T1000 (cell line): ENCODE measurements at regions not wholly inside any gene's neighbourhood (a gene's known extent, or its start where the extent isn't known, plus 50 kb on each side); places are given as distances from the start of the nearest gene placed in this dataset.

ENCODE experiments used
- DNase-seq: peaks from one replicate; lab custom pipeline; 2025; ENCODE audit warnings: mixed read lengths; lab: John Stamatoyannopoulos, UW

DNA sequence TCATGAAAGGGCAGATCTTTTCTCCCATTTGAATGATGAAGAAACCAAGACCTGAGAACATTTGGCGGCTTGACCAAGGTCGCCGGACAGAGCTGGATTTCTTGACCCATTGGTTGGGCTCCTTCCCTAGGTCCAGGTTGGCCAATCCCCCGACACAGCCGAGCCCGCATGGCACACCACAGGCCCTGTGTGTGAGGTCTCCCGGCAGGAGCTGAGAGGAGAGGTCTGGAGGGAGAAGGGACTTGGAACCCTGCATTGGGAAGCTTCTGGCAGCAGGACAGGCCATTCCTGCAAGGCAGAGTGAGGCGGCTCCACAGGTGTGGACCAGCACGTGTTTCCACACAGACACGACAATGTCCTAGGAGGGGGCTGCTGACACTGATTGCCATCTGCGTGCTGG, 98.6 kb upstream of the THY1 start:
- DNase-seq: no peak

DNA sequence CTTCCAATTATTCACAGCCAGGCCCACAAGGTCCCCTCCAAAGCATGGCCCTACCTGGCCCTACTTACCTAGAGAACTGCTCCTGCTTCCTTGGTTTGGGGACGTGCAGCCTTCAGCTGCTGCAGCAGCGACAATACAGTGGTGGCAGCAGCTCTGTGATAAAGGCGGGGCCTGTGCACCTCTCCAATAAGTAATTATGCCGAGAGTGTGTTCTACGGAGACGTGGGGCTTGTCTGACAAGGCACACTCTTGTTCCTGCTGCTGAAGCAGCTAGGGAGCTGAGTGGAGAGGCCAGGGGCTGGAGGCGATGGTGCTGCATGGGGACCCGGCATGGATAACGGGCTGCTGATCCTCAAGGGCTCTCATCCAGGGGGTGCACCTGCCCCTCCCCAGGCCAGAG, 98.0 kb upstream of the THY1 start:
- DNase-seq: no peak

DNA sequence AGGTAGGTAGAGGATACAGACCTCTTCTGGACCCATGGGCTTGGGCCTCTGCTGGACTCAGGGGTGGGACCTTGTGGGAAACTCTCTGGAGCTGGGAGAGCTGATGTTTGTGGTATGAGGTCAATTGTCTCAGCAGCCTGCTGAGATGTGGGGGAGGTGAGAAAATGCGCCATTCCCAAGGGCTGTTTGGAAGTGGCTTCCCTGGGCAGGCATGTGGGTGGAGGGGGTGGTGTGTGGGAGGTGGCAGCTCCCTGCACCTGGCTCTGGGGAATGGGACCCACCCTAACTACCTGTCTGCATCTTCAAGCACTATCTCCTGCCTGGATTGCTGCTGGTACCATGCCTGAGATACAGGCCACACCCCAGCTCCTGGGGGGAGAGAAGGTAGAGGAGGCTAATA, 97.4 kb upstream of the THY1 start:
- no peak for DNase-seq

DNA sequence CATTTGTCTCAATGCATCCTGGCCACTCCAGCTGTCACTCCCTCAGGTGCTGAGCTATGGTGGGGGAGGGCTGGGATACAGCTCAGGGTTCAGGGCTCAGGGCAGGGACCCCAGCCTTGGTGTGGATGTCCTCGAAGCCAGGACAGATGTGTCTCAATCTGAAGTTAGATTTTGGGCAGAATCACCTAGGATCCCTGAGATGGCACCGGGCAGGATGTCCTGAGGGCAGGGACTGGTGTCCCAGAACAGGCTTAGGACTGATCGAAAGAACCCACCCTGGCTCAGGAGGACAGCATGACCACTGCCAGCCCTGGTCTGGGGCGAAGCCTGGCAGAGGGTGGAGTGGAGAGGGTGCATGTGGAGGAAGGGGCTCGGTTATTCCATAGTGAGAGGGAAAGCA, 96.8 kb upstream of the THY1 start:
- DNase-seq: no peak

DNA sequence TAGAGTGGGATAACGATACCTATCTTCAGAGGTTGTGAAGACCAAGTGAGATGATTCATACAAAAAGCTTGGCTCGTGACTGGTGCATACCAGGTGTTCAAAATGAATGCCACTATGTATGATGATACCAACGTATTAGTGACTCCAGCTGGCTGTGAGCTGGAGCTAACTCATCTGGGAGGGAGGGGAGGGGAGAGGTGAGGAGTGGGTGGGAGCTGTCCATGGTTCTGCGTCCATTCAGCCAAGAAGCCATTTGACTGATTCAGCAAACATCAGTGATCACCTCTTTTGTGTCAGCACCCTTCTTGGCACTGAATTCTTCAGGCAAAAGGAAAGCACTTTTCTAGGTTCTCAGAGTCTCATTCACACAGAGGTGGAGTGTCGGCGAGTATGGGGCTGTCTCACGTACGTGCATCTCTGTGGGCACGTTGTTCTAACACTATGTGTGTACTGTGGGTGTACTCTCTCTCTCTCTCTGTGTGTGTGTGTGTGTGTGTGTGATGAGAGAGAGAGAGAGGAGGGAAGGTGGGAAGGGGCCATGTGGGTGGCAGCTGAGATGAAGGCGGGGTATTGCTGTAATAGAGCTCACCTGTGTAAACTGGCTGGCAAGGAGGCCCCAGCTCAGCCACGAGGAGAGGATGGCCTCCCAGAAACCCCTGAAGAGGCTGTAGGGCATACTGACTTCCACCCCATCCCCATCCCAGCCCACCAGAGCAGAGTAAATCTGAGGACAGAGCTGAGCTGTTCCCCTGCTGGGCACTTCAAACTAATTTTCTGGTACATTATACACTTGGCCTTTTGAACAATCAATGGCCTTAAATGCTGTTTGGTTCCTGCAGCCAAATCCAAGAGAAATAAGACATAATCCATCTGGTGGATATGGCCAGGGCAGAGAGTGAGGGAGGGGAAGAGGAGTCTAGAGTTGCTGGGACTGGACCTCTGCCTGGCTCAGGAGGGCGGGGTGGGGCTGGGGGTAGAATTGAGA, 96.1 kb upstream of the THY1 start:
- no peak for DNase-seq

DNA sequence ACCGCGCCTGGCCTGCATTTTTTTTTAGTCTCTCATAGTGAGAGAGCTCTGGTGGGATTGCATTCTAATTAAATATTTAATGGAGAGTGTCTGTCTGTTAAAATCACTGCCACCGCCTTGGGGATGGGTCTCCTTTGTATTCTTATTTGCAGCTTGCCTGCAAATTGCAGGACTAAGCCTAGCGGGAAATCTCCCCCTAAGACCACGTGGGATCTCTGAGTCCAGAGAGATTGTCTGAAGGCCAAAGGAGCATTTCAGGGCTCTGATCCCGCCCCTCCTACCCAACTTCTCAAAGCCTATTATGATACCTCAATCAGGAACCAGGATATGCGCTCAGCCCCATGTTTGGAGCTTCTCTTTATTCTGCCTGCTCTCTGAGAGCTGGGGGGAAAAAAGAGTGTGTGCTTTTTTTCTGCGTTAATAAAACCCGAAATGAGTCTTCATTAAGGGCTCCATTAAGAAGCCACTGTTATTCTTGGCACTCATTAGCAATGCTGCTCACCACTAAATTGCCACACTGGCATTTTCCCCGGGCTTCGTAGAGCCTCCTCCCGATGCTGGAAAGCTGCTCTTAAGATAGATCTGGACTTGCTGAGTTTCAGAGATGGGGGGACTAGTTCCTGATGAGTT, 92.9 kb upstream of the THY1 start:
- DNase-seq: no peak

DNA sequence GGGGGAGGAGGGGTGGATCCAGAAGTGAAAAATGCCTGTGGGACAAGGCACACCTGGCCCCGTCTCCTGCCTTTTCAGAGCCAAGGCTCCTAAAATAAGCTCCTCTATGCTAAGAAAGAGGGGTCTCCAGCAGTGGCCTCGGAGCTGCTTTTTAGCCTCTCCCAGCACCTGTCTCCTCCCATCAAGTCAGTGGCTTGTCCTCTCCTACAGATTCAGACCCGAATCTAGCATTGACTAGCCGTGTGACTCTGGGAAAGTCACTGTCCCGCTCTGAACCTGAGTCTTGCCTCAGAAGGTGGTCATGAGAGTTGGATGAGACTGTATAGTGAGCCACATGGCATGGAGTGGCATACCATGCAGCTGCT, 90.8 kb upstream of the THY1 start:
- DNase-seq: no peak

DNA sequence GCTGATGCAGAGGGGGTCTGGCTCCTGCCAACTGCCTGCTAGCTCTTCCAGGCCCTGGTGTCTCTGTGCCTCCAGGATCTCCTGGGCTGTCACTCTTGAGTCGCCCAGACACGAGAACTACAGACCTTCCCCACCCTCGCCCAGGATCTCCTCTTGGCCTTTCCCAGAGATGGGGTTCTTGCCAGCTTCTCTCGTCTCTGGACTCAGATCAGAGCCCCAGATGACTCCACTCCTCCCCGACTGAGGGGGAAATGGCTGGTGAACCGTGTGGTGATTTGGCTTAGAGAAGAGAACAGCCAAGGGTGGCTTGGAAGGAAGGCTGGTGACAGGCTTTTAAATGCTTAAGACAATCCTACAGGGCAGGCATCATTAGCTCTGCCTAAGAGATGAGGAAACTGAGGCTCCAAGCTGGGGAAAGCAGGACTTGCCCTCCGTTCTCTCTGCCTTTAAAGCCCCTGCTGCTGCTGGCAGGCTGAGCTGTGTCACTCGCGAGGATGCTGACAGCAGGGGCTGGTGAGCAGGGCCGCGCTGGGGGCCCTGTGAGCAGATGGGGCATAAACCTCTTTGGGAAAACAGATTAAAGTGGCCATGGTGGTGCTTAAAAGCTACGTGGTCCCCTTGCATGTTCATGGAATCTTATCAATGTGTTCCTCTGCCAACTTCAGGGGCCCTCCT, 90.3 kb upstream of the THY1 start:
- no peak for DNase-seq

DNA sequence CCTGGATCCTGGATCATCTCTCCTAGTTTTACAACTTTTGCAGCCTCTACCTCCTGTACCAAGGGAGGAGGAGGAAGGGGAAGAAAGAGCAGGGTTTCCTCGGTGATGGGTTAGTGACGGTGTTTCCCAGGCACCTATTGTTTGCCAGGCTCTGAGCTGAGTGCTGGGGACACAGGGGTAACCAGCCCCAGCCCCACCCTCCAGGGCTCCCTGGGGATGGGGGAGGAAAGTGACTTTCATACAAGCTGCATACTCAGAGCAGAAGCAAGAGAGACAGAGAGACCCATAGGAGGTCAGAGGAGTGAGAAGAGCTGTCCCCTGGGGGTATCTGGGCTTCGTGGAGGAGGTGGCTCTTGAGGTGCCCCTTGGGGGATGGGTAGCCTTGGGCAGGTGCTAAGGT, 89.4 kb upstream of the THY1 start:
- DNase-seq: no peak

DNA sequence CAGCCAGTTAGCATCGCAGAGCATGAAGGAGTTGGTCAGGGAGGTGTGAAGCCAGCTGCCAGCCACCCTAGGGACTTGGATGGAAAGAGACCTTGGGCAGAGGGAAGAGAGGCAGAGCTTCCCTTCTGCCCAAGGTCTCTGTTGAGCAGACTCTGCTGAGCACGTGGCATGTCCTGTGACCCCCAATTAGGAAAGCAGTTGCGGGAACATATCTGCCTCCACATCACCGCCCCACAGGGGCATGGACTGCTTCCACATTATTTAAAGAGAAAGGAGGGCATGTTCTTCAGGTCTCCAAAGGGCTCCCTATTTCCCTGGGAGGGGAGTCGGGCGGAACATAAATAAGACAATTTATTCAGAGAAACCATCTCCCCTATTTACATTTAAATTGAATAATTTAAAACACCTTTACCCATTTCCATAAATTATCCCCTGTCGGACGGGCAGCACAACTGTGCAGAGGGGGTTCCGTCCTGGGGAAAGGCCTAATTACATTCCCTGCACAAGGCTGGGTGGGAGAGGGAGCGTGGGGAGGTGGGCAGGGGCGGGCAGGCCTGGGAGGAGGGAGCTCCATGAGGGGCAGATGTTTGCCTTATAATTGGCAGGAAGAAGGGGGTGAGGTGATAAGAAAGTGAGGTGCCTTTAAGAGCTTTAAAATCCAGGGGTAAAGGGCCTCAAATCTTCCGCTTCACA, 88.8 kb upstream of the THY1 start:
- DNase-seq: no peak

DNA sequence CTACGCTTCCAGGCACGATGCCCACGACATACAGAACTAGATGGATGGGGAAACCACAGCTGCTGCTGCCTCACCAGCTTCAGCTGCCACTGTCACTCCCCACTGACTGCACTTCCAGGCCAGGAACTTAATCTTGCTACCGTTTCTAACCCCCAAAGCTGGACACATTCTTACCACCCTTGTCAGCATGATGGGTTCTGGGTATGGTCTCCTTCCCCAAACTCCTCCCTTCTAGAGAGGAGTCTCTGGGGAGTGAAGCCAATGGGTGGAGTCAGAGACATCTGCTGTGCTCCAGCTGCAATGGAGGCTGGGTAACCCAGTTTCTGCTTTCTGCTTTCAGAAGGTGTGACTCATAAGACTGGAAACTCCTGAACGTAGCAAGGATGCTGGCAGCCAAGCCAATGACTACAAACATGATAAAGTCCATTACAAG, 87.0 kb upstream of the THY1 start:
- DNase-seq: no peak

DNA sequence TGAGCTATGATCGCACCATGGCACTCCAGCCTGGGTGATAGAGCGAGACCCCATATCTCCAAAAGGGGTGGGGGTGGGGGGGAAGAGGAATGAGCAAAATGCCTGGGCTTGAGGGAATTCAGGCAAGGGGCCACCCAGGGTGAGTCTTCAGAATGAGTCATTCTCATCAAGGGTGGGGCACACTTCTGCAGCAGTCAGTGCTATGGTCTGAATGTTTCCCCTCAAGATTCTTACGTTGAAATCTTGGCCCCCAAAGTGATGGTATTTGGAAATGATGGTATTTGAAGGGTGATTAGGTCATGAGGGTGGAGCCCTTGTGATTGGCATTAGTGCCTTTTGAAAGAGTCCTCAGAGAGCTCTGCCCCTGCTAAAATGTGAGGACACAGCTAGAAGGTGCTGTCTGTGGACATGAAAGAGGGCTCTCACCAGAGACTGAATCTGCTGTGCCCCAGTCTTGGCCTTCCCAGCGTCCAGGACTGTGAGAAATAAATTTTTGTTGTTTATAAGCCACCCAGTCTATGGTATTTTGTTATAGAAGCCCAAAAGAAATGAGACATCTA, 86.4 kb upstream of the THY1 start:
- no peak for DNase-seq

DNA sequence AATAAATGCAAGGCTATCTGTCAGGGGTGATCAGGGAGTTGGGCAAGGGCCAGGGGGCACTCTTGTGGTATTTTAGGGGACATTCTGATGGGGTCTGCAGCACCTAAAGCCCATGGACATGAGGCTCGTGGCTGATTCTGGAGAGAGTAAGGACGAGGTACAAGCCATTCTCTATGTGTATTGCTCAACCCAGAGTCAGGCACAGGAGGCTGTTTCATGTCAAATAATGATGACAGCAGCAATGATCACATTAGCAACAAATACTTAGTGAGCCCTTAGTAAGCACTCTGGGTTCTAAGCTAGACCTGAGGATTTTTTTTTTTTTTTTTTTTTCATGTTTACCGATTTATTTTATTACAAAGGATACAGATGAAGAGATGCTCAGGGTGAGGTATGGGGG, 83.5 kb upstream of the THY1 start:
- DNase-seq: no peak

DNA sequence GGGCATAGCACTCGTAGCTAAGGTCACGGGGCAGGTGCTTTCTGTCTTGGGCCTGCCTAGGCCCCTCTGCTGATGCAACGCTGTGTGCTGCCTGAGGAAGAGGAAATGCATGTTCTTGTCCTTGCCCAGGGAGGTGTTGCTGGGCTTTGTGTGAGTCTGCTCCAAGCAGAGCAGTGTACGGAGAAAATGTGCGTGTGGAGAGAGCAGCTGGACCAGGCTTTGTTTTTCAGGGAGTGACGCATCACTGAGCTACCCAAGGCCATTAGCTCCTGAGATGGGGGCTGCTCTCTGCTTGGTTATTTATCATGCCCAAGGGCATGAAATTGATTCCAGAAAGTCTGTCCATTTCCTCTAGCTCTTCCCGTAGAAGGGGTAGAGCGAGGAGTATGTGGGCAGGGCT, 82.9 kb upstream of the THY1 start:
- DNase-seq: no peak

DNA sequence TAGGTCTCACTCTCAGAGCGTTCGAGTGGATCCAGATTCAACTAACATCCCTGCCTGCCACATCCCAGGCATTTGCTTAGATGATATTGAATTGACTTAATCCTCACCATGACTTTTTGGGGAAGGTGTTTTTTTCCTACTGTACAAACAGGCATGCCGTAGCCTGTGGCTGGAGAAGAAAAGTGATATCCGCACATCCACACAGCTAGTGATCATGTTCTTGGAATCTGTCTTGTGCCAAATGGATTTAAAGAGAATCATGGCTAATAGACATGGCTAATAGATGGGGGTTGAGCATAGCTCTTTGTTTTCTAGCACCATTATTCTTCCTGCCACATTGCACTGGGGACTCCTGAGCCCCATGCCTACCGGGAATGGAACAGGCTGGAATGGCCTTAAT, 82.1 kb upstream of the THY1 start:
- DNase-seq: no peak

DNA sequence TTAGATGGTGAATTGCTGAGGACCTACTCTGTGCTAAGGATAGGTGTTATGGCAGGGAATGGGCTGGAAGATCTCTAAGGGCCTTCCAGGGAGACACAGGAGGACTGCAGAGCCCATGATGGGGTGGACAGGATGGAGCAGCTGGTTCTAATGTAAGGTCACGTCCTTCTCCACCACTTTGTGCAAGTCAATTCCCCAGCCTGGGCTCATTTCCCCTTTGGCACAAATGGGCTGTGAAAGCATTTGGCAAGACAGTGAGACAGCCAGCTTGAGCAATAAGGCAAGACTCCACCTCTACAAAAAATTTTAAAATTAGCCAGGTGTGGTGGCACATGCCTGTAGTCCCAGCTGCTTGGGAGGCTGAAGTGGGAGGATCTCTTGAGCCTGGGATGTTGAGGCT, 81.4 kb upstream of the THY1 start:
- no peak for DNase-seq

DNA sequence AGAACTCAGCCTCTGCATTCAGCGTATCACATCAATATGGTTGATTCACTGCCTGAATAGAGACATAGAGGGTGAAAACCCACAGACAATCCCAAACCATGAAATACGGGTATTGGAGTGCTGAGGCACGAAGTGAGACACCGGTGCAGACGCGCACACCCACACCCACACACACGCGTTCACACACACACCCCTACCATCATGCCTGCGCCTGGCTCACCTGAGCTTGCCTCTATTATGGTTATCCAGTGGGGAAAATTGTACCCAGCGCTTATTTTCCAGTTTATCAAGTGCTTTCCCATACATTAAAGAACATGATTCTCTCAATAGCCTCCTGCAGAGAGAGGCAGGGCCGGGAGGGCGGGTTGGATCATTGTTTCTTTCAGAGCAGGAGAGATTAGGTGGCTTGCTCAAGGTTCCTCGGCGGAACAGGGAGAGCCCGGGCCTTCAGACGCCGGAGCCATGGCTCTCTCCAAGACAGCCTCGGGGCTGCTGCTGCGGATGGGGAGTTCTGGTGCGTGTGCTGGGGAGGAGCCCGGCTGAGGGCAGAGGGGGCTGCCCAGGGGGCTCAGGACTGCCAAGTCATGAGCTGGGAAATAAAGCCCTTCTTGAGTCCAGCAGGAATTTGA, 78.9 kb upstream of the THY1 start:
- DNase-seq: no peak

DNA sequence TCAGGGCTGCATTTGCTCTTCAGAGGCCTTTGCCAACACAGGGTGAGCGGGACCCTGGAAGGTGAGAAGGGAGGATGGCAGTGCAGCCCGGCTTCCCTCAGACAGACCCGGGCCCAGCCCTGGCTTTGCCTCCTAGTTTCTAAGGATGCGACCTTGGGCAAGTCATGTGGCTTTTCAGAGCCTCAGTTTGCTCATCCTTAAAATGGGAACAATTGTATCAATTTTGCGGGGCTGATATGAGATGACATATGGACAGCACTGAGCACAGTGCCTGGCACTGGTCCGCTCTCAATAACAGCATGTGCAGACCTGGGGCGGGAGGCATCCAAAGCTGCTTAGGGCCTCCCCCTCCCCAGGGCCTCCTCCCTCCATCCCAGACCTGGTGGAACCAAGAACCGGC, 74.7 kb upstream of the THY1 start:
- DNase-seq: no peak

DNA sequence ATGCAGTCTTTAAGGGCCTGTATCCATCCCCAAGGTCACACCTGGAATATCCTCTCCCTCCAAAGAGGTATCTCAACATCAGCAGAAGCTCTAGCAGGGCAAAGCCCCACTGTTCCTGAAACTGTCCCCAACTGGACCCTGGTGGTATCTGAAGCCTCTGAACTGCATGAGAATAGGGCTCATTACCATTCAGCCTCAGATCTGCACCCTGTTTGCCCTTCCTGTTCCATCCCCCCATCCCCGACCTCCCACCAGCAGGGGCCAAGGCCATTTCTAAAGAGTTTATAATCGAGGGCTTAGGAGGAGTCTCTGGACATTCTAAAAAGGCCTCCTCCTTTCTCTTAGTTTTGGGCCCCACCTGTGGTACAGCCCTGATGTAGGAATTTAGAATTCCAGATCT, 74.0 kb upstream of the THY1 start:
- DNase-seq: no peak

DNA sequence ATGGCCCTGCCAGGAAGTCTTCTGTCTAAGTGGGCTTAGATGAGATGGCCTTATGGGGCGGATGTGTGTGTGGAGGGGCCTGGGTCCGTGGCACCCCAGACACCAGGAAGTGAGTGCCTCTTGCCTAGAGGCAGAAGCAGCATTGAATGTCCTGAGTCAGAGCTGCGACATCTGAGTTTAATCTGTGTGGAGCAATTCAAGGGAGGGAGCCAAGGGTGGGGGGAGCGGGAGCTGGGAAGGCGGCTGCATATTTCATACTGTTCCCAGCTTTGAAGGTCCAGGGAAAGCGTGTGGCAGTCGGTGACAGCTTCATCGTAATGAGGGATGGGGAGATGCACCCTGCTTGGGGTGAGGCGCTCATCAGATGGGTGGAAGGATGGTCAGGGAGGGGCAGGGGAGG, 73.5 kb upstream of the THY1 start:
- no peak for DNase-seq

DNA sequence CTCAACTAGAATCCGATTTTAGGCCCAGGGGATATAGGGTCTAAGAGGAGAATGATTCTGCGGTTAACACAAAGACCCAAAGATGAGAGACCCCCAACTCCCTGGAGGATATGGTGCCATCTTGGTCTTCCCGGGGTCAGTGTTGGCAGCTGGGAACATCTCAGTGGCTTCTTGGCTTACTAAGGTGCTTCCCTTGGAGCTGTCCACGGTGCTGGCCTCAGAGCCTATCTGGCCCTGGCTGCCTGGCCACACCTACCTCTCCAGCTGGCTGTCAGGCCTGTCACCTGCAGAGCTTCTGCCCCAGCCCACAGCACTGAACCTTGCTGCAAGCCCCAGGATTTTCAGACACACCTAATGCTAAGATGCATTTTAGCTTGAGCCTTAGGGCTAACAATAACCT, 70.7 kb upstream of the THY1 start:
- DNase-seq: no peak
